Nephron progenitor cell (in vitro differentiated cells): ENCODE measurements at regions not wholly inside any gene's neighbourhood (a gene's known extent, or its start where the extent isn't known, plus 50 kb on each side); places are given as distances from the start of the nearest gene placed in this dataset.

Experiments used
- DNase-seq: peaks from one replicate; pipeline ENCODE4 v3.0.0; 2021
- H3K27ac Mint-ChIP-seq: 2 replicates; pipeline ENCODE4 v1.8.0; 2021; ENCODE audit warnings: mild to moderate bottlenecking, moderate library complexity, mixed read lengths
- H3K27me3 Mint-ChIP-seq: 2 replicates; pipeline ENCODE4 v1.8.0; 2021; ENCODE audit warnings: mild to moderate bottlenecking, low read depth, mixed read lengths; ENCODE audit not compliant: poor library complexity
- H3K36me3 Mint-ChIP-seq: 2 replicates; pipeline ENCODE4 v1.8.0; 2021; ENCODE audit warnings: low read depth, mixed read lengths
- H3K4me1 Mint-ChIP-seq: 2 replicates; pipeline ENCODE4 v1.8.0; 2021; ENCODE audit warnings: mixed read lengths
- H3K4me3 Mint-ChIP-seq: 2 replicates; pipeline ENCODE4 v1.8.0; 2021; ENCODE audit warnings: mild to moderate bottlenecking, moderate library complexity, mixed read lengths
- H3K9me3 Mint-ChIP-seq: 2 replicates; pipeline ENCODE4 v1.8.0; 2021; ENCODE audit warnings: mild to moderate bottlenecking, moderate library complexity, mixed read lengths
- TF ChIP-seq, protein P1 (sequence below): fragments of 200-600 bp; sonication (generic); IDR thresholded peaks from 2 replicates; pipeline ENCODE4 v1.5.0; 2021; ENCODE audit warnings: antibody characterized with exemption

- H3K36me3 Mint-ChIP-seq, result no peaks in the 10 kb centered on the region
Measured at GRCh38 chr16:74064120-74064735, 232.4 kb upstream of the PSMD7 start.

DNA sequence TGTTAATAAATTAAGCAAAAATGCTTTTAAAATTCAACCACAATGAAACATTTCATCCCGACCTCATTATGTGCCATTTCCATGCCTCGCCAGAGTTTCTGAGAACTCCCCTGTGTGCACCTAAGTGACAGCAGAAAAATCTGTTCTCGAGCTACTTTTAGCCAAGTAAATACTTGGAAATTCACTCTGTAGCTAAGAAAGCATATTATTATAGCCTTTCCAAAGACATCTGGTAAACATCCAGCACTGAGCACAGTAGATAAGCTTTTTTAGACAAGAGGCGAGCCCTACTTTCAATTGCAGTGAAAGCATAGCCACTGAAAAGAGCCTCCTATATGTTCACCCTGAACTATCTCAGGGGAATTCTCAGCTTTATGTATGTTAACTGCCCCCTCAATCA lies 242.8 kb upstream of the PSMD7 start:
- no peaks in the 10 kb centered on the region for H3K4me1 Mint-ChIP-seq
- TF ChIP-seq, protein P1, sequence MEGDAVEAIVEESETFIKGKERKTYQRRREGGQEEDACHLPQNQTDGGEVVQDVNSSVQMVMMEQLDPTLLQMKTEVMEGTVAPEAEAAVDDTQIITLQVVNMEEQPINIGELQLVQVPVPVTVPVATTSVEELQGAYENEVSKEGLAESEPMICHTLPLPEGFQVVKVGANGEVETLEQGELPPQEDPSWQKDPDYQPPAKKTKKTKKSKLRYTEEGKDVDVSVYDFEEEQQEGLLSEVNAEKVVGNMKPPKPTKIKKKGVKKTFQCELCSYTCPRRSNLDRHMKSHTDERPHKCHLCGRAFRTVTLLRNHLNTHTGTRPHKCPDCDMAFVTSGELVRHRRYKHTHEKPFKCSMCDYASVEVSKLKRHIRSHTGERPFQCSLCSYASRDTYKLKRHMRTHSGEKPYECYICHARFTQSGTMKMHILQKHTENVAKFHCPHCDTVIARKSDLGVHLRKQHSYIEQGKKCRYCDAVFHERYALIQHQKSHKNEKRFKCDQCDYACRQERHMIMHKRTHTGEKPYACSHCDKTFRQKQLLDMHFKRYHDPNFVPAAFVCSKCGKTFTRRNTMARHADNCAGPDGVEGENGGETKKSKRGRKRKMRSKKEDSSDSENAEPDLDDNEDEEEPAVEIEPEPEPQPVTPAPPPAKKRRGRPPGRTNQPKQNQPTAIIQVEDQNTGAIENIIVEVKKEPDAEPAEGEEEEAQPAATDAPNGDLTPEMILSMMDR, result no peak
- no peak for DNase-seq
- no peak overlapping the region for H3K4me3 Mint-ChIP-seq
- H3K27ac Mint-ChIP-seq, result no peak overlapping the region
- no peaks in the 10 kb centered on the region for H3K27me3 Mint-ChIP-seq
- H3K9me3 Mint-ChIP-seq, result peaks cover 46% of the 10 kb centered on the region
- H3K36me3 Mint-ChIP-seq, result peaks cover 5% of the 10 kb centered on the region

More at GRCh38 chr16:74064120-74064735, 232.4 kb upstream of the PSMD7 start:
- peaks cover 12% of the 10 kb centered on the region for H3K4me1 Mint-ChIP-seq
- no peak overlapping the region for H3K27ac Mint-ChIP-seq
- TF ChIP-seq, protein P1, result no peak
- peaks cover 11% of the 10 kb centered on the region for H3K27me3 Mint-ChIP-seq
- no peak overlapping the region for H3K4me3 Mint-ChIP-seq
- DNase-seq, result no peak
- H3K9me3 Mint-ChIP-seq, result peaks cover 11% of the 10 kb centered on the region

DNA sequence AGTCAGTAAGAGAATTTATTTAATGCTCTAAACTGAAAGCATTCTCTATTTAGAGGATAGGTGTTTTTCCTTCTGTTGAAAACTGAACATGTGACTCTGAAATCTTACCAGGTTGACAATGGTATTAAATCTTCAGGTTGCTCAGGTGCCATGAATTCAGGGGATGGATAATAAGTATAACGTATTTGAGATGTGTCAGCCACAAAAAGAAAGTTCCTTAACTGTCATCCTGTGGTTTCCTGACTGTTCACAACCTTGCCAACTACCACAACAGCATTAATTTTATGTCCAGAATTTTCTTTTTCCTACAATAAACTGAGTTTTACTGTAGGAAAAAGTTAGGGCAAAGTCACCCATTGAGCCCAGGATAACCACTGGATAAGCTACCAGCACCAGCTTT lies 243.3 kb upstream of the PSMD7 start:
- H3K27me3 Mint-ChIP-seq, result no peaks in the 10 kb centered on the region
- no peak for DNase-seq
- peaks cover 41% of the 10 kb centered on the region for H3K9me3 Mint-ChIP-seq
- no peak overlapping the region for H3K4me3 Mint-ChIP-seq
- H3K4me1 Mint-ChIP-seq, result no peaks in the 10 kb centered on the region
- no peaks in the 10 kb centered on the region for H3K36me3 Mint-ChIP-seq
- TF ChIP-seq, protein P1, result no peak
- no peak overlapping the region for H3K27ac Mint-ChIP-seq

DNA sequence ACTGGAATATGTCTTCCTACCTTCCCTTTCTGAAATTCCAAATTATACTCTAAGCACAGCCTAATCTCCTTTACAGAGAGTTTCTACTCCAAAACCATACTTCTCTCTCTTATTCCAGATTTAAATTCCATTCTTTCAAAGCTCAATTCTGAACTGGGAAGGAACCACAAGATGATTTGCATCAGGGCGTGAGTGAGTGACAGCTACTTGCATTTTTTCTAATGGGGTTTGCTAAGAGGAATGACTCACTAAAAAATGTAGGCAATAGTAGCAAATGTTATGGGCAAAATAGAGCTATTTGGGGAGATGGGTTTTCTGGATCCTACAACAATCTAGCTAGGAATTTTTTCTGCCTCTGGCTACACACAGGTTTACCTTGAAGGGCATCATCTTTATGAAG lies 244.6 kb upstream of the PSMD7 start:
- Mint-ChIP-seq H3K9me3 (peaks cover 28% of the 10 kb centered on the region), H3K36me3 (no peaks in the 10 kb centered on the region), H3K27me3 (no peaks in the 10 kb centered on the region), H3K4me1 (no peaks in the 10 kb centered on the region), H3K4me3 (no peak overlapping the region), H3K27ac (no peak overlapping the region)
- no peak for DNase-seq
- TF ChIP-seq, protein P1, result no peak

DNA sequence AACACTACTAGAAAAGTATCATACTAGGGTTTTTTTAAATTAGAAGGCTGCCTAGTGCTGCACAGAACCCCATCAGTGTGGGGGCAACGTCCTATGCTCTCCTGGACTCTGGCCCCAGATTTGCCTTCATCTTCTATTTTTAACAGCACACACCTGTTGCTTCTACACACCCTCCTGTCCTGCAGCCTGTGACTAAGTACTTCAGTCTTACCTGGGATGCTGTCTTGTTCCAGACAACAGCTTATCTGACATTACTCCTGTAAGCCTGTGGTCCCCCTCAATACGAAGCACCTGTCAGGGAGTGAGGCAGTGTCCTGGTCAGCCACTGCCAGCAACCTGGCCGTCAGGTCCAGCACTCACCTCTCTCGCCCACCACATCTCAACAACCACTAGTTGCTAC lies 247.6 kb upstream of the PSMD7 start:
- Mint-ChIP-seq H3K9me3 (no peaks in the 10 kb centered on the region), H3K4me3 (no peak overlapping the region), H3K36me3 (no peaks in the 10 kb centered on the region), H3K27me3 (no peaks in the 10 kb centered on the region), H3K4me1 (no peaks in the 10 kb centered on the region), H3K27ac (no peak overlapping the region)
- DNase-seq, result no peak
- TF ChIP-seq, protein P1, result no peak

GRCh38 chr16:74046524-74046923 lies 250.1 kb upstream of the PSMD7 start:
- no peak for DNase-seq
- no peaks in the 10 kb centered on the region for H3K36me3 Mint-ChIP-seq
- no peaks in the 10 kb centered on the region for H3K4me1 Mint-ChIP-seq
- TF ChIP-seq, protein P1, result no peak
- no peaks in the 10 kb centered on the region for H3K27me3 Mint-ChIP-seq
- H3K27ac Mint-ChIP-seq, result no peak overlapping the region
- peaks cover 4% of the 10 kb centered on the region for H3K9me3 Mint-ChIP-seq
- no peak overlapping the region for H3K4me3 Mint-ChIP-seq
